Hematopoietic multipotent progenitor cell (in vitro differentiated cells): ENCODE measurements at regions not wholly inside any gene's neighbourhood (a gene's known extent, or its start where the extent isn't known, plus 50 kb on each side); places are given as distances from the start of the nearest gene placed in this dataset.

ENCODE experiments used
- DNase-seq, 3 donors: peaks; one replicate each; pipeline ENCODE4 v3.0.0-alpha.2; 2011 to 2015; ENCODE audit warnings: low read depth in 2 of 3, low spot score in 2 of 3

DNA sequence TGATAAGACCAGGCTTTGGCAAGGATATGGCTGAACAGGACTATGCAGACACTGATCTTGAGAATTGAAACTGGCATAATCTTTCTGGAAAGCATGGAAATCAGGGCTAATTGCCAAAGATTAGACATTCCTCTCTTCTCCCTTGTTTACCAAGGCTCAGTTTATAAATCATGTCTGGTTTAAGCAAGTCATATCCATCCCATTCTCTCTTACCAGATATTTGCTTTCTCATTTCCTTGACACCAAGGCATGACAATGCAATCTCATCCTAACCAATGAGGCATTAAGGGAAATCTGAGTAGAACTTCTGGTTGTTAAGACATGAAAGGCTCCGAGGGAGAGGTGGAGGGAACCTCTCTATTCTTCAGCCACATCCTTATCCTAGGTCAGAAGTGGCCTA, 110.3 kb upstream of the CEP85L start:
- peak in 2 of 3 donors; percentile 56 to 81 for DNase-seq

DNA sequence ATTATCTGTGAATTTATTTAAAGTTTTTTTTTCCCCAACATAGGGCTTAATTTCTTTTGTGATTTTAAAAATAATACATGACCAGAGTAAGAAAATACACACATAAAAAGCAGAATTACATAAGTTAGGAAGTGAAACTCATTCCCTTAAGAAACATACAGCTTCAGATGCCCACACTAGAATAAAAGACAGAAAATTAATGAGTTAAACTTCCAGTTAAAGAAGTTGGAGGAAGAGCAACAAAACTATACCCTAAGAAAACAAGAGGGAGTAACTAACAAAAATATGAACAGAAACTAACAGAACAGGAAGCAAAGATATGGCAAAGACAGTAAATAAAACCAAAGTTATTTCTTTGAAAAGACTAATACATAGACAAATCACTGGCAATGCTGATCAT, 107.6 kb upstream of the CEP85L start:
- DNase-seq, result no peak

DNA sequence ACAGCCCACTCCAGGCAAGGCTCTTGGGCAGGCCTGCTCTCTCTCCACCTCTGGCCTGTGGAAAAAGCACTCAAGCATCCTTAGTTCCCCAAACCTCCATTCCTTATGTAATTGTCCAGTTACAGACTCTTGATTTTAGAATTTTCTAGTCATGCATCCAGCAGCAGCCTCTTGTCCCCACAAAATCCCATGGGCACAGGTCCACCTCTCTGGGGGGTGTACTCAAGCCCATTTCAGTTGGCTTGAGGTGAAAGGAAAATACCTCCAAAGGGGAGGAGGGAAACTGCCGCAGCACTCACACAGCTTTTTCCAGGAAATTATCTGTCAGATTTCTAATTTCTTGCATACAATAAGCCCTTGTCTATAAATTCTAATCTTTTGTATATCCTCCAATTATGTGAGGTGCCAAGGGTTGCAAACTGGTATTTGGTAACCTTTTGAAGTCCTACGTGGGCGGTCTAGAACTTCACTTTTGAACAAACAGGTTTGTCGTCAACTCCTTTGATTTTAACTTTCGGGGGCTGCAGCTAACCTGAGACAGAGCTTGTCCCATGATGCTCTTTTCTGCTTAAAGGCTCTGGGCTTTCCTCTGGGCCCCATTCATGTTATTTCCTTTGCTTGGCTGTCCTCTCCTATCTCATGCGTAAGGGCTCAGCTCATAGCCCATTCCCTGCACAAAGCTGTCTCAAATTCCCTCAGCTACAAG, 104.7 kb upstream of the CEP85L start:
- no peak for DNase-seq

DNA sequence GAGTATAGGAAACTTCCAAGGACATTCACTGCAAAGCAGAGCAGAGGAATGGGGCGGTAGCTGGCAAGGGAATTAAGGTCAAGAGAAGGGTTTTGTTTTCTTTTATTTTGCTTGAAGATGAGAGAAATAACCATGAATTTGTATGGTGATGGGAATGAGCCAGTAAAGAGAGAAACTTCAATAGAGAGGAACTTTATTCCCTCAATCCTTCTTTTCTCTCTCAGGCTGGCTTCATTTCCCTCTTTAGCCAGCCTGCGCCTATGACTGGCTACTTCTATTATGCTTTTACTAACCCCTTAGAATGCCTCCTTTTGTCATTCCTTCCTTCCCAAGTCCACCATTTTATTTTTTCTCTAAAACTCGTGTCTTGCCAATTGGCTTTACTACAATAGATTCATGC, 101.4 kb upstream of the CEP85L start:
- DNase-seq, result no peak

DNA sequence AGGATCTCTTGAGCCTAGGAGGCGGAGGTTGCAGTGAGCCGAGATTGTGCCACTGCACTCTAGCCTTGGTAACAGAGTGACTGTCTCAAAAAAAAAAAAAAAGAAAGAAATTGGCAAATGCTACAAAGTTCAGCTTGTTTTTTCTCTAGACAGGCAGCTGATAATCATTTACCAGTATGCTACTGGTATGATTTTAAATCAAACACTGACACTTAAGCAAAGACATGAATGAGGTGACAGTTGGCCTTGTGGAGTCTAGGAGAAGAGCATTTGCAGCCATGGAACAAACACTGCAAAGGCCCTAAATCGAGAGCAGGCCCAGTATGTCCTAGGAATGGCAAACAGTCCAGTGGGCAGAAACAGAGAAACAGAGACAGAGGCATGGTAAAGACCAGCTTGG, 99.7 kb upstream of the CEP85L start:
- no peak for DNase-seq

DNA sequence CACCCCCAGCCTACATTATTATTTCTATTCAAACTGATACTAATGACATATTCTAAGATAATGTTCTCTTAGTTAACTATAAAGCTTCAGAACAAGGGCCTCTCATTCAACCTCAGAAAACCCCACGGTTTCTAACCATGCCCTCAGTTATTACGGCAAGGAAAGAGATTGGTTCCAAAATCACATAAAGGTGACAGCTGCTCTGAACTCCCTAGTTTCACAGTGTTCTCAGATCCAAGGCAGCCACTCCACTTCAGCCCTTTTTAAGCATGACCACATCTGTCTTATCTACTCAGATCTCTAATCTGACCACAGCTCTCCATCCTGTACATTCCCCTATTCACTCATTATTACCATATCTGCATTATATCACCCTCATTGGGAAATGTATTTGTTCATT, 98.8 kb upstream of the CEP85L start:
- DNase-seq, result peak in 1 of 3 donors; percentile 37

DNA sequence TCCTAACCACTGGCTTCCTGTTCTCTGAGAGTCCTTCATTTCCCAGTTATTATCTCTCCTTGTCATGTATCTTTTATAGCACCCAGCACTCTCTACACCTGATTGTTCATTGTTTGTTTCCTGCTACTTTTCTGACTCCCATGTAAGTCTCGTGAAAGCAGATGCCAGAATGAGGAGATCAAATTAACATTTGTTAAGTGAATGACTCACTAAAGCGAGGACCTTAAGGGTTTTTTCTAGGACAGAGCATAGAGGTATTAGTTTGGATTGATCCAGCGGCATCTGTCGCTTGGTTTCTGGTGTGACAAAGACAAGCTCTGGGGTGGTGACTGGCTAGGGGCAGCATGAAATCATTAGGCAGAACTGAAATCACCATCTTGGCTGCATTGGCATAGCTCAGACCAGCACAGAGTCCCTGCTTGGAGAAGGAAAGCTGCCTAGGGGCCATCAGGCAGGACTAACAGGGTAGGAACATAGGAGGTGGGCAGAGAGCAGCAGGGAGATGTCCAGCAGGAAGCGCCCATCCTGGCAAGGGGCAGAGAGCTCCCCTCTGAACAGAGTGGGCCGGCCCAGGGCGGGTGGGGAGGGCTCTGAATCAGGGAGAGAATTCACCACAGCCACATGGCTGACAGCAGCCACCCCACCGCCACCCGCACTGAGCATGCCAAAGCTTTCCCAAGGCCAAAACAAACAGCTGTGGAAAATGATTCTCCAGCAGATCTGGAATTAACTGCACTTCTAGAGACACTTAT, 97.1 kb upstream of the CEP85L start:
- peak in 1 of 3 donors; percentile 17 for DNase-seq

DNA sequence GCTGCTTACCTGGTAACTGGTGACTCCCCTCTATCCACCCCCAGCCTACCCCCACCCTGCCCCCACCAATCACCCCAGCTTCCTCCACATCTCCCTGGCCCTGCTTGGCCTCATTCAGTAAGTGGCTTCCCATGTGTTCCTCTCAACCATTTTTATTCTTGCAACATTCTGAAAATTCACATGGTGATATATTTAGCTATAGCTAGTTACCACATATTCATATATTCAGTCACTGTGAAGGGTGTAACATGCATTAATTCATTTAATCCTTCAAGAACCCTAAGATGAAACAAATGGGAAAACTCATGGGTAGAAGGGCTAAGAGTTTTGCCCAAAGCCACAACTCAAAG, 95.4 kb upstream of the CEP85L start:
- no peak for DNase-seq

DNA sequence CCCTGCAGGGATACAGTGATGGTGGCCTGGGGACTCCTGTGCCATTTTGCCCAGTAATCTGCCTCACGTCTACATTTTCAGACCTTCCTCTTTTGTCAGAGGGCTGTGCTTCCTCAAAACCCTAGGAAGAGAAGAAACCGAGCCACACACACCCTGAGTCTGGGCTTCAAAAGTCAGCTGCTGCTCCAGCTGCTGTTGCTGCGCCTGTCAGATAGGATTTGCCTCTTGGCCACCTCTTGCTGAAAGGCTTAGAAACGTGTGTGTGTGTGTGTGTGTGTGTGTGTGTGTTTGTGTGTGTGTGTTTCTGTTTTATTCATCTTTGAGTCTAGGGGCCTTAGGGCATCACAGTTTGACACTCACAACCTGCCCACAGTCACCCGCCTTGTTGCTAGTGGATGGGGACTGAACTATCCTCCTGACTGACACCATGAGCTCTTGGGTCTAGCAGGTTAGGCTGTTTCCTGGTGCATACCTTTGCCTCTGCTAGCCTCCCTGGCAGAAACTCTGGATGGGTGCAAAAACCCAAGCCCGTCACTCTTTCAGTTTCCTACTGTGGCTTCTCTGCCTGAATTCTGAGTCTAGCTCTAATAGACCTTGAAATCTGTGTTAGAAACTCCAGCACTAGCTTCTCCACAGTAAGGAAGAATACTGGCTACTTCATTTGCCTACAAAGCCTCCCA, 94.9 kb upstream of the CEP85L start:
- peak in 2 of 3 donors; percentile 59 to 96 for DNase-seq

DNA sequence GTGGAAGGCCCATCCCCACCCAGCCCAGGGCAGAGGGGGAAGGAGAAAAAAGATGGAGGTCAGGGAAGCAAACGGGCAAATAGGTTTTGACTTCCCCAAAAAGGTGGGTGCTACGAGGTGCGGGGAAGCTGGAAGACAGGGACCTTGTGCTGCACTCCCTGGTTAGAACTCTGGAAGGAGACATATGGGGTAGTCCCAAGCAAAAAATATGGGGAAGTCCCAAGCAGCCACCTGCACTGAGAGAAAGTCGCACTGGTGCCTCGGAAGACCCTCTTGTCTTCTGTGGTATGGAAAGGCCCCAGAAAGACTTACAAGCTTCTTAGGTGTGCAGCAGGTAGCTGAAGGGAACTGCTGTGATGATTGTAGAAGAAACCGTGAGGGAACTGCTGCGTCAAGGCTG, 93.8 kb upstream of the CEP85L start:
- no peak for DNase-seq

DNA sequence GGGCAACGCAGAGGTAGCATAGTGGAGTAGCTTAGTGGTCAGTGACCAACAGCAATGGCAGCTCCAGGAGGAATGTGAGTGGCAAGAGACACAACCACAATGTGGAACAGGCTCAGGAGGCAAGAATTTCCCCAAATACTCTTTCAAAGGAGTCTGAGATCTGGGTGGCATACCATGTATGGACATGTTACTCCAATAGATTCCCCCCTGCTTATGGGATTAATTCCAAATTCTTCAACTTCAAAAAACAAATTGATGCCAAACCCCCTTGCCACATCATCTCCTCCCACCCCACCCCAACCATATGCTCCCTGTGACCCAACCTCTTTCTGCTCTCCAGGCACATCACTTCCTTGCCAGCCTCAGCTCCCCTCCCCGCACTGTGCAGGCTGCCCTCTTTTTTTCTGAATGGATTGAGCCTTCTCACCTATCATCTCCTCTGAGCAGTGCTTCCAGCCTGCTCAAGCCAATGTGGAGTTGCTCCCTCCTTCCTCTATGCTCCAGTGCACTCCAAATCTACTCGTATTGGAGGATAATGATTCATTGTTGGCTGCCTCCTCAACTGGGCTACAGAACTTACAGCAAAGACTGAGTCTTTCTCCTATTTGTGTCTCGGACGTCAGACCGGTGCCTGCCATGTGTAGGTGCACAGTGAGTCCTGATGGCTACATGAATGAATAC, 93.0 kb upstream of the CEP85L start:
- no peak for DNase-seq

DNA sequence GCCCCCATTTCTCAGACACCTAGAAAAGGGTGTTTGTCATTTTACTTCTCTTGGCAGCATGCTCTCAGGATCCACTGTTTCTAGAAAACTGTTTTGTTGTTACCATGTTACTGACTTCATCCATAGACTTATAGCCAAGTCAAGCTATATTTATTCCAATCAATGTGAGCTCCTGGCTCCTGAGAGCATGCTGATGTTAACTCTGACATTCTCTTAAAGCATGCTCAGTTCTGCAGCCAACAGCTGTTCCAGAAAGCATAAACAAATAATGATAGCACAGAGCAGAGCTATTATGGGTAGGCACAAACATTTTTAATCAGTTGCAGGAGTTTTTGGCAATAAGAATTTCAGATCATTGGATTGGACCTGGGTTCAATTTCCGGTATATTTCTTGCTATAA, 92.4 kb upstream of the CEP85L start:
- DNase-seq, result no peak

DNA sequence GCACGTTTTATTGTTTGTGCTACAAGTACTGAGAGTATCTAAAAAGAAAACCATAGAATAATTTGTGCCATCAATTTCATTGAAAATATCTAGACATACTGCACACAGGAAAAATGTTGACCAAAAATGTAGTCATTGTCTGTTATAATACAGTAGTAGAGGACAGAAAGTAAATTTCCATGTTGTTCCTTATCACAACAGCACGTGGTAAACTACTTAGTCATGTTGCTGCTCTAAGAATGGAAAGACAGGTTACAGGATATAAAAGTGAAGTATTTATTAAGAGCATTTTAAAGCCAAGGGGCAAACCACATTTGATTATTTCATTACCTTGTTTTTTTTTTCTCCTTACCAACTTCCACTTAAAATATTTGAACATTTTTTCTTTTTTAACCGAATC, 89.0 kb upstream of the CEP85L start:
- DNase-seq, result peak in 1 of 3 donors; percentile 39

DNA sequence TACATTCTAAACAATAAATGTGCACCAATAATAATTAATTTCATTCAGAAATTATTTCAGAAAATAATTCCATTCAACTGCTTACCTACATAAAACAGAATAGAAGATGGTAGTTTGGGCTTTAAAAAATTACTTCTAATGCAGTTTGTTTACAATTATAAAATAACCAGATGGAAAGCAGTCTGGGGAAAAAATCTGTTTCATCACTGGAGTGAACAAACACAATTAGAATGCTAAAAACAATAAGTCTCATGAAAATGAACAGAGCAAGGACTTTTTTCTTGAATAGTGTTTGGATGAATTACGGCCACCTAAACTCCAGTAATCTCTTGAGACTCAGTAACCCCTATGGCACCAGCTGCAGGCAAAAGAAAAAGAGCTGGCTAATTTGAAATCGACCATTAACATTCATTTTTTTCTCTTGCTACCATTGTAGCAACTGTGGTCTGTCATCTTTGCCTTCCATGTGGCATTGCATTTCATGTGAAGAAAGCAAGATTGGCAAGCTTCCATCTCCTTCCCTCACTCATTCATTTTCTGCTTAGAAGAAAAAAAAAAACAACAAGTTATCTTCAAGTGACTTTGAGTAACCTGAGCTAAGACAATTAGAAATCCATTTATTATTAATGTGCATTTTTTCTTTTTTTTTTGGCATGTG, 88.4 kb upstream of the CEP85L start:
- no peak for DNase-seq

DNA sequence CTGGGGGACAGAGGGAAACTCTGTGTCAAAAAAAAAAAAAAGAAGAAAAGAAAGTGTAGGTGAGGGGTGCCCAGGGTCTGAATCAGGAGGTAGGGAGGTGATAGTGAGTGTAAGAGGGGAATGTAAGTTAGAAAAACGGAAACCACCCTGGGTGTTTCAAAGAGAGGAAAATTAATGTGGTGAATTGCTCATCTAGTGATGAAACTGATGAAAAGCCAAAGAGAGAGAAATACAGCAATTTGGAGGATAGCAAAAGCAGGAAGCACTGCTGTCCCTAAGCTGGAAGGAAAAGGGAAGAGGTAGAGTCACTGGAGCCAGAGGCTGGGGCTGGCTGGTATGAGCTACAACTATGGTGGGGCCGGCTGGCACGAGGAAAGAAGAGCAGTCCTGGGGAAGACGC, 85.0 kb upstream of the CEP85L start:
- DNase-seq, result no peak

DNA sequence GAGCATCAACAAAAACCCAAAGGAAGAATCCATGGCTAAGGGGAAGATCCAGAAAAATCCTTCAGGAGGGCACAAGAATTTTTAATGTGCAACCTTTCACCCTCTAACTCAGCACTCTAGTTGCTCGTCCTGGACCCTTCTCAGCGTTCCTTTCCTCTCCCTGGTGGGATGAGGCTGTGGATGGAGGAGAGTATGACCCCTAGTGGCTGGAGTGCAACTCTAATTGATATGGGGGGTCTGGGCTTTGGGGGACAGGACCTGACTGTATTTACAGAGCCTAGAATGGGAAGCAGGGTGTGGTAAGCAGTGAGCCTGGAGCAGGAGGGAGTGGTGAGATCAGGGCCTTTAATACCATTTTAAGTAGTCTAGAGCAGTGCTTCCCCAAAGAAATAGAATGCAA, 83.9 kb upstream of the CEP85L start:
- no peak for DNase-seq

DNA sequence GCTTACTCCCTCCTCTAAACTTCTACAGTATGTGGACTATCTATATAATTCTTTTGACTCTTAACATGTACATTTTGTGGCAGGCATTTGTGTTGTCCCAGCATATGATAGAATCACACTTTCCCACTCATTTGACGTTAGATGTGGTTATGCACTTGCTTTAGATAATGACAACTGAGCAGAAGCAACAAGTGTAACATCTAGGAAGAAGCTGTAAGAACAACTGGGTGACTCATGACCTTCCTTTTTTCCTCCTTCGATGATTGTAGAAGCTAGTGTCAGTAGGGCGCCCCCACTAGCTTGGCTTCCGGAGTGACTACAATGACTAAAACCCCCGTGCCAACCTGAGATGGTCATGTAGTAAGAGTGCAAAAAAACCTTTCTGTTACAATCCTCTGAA, 74.6 kb upstream of the CEP85L start:
- DNase-seq, result no peak

DNA sequence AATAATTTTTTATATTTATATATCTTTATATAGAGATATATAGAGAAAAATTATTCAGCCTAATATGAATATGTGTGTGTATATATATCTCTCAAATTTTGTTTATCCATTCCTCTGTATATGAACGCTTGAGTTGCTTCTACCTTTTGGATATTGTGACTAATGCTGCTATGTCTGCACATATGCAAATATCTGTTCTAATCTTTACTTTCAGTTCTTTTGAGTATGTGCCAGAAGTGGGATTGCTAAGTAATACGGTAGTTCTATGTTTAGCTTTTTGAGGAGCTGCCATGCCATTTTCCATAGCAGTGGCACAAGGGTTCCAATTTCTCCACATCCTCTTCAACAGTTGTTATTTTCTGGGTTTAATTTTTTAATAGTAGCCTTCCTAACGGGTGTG, 72.8 kb upstream of the CEP85L start:
- DNase-seq, result no peak

DNA sequence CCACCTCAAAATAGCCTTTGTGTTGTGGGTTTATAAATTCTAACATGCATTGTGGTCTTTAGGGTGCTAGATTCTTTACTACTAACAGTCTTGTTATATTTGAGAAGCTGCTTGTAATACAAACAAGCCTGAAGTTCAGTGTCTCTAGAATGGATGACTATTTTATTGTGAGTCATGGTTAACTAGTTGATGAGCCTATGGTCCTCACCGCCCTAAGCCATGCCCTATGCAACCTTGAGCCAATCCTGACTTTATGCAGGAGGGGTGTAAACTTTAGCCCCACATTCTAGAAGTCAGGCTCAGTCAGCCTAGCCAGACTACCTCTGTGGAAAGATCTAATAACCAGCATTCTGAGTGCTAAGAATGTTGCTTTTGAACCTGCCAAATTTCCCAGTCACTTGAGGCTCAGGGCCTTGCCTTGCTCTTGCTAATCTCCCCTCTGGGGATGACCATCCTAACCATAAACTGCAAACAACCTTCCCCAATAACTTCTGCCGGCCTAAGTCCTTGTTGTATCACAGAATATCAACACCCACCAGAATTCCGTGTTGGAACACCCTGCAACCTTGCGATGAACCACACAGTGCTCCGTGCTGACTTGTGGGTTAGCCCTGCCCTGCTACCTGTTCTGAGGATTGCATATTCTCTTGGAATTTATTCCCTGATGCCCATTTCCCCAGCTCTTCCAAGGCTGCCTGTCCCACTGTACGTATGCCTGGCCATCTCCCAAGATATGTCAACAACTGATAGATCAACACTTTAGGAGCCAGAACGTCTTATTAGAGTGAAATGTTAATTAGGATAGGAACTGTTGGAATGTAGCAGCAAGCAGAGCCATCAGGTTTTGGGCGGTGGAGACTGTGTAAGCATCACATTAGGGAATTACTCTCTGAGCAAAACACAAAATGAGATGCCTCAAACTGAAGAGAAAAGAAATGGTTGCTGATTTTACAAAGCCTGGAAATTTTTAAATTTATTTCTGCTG, 71.7 kb upstream of the CEP85L start:
- DNase-seq, result no peak

DNA sequence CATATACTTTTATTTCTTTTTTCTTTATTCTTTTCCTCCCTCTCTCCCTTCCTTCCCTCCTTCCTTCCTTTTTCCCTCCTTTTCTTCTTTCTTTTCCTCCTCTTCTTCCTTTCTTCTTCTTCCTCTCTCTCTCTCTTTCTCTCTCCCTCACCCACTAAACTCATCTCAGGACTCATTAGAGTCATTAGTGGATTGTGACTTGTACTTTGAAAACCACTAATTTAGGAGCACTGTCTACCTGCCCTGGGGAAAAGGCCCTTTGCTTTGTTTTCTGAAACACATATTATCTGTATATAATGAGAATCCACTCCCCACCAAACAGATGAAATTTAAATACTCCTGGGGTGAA, 68.7 kb upstream of the CEP85L start:
- no peak for DNase-seq
